Cardiac fibroblast (primary cell): ENCODE measurements at regions not wholly inside any gene's neighbourhood (a gene's known extent, or its start where the extent isn't known, plus 50 kb on each side); places are given as distances from the start of the nearest gene placed in this dataset.
"Not testable (repeated sequence)": the region's sequence is repeated elsewhere in the genome, so short reads cannot be mapped to it uniquely, and the experiment has no call there.

Experiments used
- DNase-seq, 2 donors: peaks; one replicate each; pipeline versions ENCODE4 v3.0.0 to v3.0.0-alpha.2; 2010; ENCODE audit warnings: low read depth in 2 of 2
- H3K4me3 ChIP-seq, 2 donors: replicated peaks in 1 of 2; 1 replicate in 1 of 2; 2 replicates in 1 of 2; pipeline ENCODE4 v1.5.1; 2011; ENCODE audit warnings: low read depth in 2 of 2, low read length in 2 of 2, mild to moderate bottlenecking in 2 of 2, moderate library complexity in 1 of 2
- TF ChIP-seq, protein P1 (sequence below): IDR thresholded peaks from one replicate; pipeline ENCODE4 v1.5.1; 2011; ENCODE audit warnings: low read depth, mild to moderate bottlenecking, low read length, inconsistent platforms

DNA sequence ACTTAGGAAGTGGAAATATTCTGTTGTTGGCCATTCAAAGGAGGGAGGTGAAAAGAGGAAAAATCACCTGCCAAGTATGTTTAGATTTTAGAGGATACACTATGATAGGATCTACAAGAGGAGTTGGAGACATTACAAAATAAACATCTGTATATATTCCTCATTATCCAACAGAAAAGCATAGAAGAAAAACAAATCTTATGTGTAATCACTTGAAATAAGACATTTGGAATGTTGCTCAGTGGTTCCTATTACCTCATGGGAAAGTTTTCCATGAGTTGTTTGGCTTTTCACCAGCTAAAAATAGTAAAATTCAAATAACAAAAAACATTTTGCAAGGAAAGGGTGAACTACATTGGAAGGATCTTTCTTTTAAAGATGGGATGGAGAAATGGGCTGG, 76.7 kb upstream of the CARMIL1 start:
- H3K4me3 ChIP-seq = no peak overlapping the region
- DNase-seq = peak; percentile 77 to 86
- TF ChIP-seq, protein P1, sequence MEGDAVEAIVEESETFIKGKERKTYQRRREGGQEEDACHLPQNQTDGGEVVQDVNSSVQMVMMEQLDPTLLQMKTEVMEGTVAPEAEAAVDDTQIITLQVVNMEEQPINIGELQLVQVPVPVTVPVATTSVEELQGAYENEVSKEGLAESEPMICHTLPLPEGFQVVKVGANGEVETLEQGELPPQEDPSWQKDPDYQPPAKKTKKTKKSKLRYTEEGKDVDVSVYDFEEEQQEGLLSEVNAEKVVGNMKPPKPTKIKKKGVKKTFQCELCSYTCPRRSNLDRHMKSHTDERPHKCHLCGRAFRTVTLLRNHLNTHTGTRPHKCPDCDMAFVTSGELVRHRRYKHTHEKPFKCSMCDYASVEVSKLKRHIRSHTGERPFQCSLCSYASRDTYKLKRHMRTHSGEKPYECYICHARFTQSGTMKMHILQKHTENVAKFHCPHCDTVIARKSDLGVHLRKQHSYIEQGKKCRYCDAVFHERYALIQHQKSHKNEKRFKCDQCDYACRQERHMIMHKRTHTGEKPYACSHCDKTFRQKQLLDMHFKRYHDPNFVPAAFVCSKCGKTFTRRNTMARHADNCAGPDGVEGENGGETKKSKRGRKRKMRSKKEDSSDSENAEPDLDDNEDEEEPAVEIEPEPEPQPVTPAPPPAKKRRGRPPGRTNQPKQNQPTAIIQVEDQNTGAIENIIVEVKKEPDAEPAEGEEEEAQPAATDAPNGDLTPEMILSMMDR = no peak

DNA sequence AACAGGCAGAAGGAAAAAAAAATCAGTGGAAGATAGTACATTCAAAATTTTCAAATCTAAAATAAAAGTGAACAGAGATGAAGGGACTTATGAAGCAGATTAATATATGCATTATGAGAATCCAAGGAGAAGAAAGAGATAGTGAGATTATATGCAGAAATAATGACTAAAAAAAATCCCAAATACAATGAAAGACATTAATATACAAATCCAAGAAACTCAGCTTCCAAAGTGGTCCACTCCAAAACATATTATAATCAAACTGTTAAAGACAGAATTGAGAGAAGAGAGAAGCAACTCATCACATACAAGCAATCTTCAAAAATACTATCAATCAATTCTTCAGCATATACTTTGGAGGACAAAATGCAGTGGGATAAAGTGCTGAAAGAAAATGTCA, 73.5 kb upstream of the CARMIL1 start:
- DNase-seq = no peak
- no peak overlapping the region for H3K4me3 ChIP-seq
- TF ChIP-seq, protein P1 = no peak

DNA sequence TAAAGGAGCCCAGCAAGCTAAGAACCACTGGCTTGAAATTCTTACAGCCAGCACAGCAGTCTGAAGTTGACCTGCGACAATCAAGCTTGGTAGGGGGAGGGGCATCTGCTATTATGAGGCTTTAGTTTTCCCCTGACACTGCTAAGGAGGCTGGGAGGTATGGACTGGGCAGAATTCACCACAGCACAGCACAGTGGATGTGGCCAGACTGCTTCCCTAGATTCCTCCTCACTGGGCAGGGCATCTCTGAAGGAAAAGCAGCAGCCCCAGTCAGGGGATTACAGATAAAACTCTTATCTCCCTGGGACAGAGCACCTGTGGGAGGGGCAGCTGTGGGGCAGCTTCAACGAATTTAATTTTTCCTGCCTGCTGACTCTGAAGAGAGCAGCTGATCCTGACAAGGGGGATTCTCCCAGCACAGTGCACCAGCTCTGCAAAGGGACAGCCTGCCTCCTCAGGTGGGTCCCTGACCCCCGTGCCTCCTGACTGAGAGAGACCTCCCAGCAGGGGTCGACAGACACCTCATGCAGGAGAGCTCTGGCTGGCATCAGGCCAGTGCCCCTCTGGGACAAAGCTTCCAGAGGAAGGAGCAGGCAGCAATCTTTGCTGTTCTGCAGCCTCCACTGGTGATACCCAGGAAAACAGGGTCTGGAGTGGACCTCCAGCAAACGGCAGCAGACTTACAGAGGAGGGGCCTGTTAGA, 71.6 kb upstream of the CARMIL1 start:
- not testable (repeated sequence) for DNase-seq

DNA sequence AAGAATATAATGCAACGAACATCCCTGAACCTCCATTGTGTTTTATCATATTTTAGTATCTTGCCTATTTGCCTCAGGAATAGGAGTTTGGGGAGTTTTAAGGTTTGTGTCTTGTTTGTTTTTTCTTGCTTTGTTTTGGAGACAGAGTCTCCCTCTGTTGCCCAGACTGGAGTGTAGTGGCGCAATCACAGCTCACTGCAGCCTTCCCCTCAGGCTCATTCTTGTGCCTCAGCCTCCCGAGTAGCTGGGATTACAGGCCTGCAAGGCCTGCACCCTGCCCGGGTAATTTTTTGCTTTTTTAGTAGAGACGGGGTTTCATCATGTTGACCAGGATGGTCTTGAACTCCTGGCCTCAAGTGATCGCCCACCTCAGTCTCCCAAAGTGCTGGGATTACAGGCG, 63.3 kb upstream of the CARMIL1 start:
- DNase-seq = no peak
- H3K4me3 ChIP-seq = no peak overlapping the region
- TF ChIP-seq, protein P1 = no peak

More for the DNA sequence above, 71.6 kb upstream of the CARMIL1 start:
- H3K4me3 ChIP-seq = not testable (repeated sequence)

DNA sequence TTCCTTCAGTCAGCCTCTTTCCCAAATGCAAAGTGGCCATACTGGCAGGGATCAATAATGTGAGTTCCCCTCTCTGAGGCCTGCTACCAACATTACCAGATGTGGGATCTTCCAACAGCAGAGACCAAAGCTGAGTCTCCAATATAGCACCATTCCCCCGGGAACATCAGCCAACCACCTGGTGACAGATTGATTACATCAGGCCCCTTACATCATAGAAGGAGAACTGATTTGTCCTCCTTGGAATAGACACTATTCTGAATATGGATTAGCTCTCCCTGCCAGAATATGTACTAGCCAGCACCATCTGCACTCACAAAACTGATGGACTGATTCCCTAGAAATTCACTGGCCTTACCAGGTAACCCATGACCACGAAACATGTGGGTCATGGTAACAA, 61.9 kb upstream of the CARMIL1 start:
- DNase-seq = no peak
- H3K4me3 ChIP-seq = no peak overlapping the region
- TF ChIP-seq, protein P1 = no peak

DNA sequence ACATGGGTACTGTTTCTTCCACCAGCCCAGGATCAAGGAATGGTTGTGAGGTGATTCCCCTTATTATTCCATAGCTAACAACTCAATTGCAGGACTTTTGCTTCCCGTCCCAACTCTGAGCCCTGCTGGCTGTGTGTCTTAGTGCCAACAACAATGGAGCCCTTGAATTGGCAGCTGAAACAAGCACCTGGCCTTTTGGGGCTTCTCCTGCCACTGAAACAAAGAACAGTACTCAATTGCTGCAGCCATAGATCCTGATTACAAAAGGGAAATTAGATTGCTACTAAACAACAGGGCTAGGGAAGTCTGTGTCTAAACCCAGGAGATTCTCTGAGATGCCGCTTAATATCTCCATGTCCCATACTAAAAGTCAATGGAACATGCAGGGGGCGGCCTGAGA, 61.3 kb upstream of the CARMIL1 start:
- DNase-seq = no peak
- no peak overlapping the region for H3K4me3 ChIP-seq
- TF ChIP-seq, protein P1 = no peak

DNA sequence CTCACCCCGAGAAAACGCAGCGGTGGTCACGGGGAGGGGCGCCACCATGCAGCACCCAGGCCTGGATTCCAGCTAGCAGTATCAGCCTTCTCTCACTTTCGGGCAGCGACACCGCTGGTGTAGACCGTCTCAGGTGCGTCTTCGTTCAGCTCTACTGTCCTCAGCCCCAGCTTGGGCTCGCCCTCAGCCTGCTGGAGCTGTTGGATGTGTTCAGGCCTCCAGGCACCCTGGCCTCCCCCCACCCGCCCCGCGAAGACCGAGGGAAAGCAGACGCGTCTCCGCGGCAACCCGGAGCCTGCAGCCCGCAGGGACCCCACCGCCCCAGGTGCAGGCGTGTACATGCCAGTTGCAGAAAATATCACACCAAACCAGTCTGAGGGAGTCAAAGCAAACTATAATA, 60.8 kb upstream of the CARMIL1 start:
- TF ChIP-seq, protein P1 = no peak
- no peak overlapping the region for H3K4me3 ChIP-seq
- DNase-seq = no peak
